Neural cell (in vitro differentiated cells): ENCODE measurements at regions not wholly inside any gene's neighbourhood (a gene's known extent, or its start where the extent isn't known, plus 50 kb on each side); places are given as distances from the start of the nearest gene placed in this dataset.

ENCODE experiments used
- H2AFZ ChIP-seq: fragments of 200-600, 300-800 bp; sonication (generic), shearing (Covaris generic); 2 replicates; pipeline ENCODE4 v1.6.0; 2014; ENCODE audit warnings: low read depth, mild to moderate bottlenecking, antibody characterized with exemption, low read length, moderate library complexity
- H3F3A ChIP-seq: fragments of 200-600 bp; shearing (Covaris generic); 2 replicates; pipeline ENCODE4 v1.6.1; 2016; ENCODE audit warnings: mild to moderate bottlenecking, moderate library complexity, mixed read lengths, antibody characterized with exemption, low read length; ENCODE audit not compliant: insufficient read depth, poor library complexity, severe bottlenecking
- H3K27ac ChIP-seq: fragments of 200-600, 300-800 bp; sonication (generic), shearing (Covaris generic); 2 replicates; pipeline ENCODE4 v1.5.1; 2014; ENCODE audit warnings: mild to moderate bottlenecking, low read length, moderate library complexity
- H3K27me3 ChIP-seq: fragments of 300-800, 200-600 bp; sonication (generic), shearing (Covaris generic); 2 replicates; pipeline ENCODE4 v1.6.0; 2014; ENCODE audit warnings: mild to moderate bottlenecking, low read depth, low read length, moderate library complexity; ENCODE audit not compliant: insufficient read depth
- H3K36me3 ChIP-seq: fragments of 300-800, 200-600 bp; sonication (generic), shearing (Covaris generic); 2 replicates; pipeline ENCODE4 v1.5.1; 2014; ENCODE audit warnings: mild to moderate bottlenecking, antibody characterized with exemption, low read length, moderate library complexity; ENCODE audit not compliant: insufficient read depth
- H3K4me2 ChIP-seq: fragments of 300-800, 200-600 bp; sonication (generic), shearing (Covaris generic); 2 replicates; pipeline ENCODE4 v1.6.0; 2014; ENCODE audit warnings: mild to moderate bottlenecking, low read length
- H3K4me3 ChIP-seq: fragments of 300-800, 200-600 bp; sonication (generic), shearing (Covaris generic); 2 replicates; pipeline ENCODE4 v1.5.1; 2014; ENCODE audit warnings: mild to moderate bottlenecking, low read length, moderate library complexity
- H3K79me2 ChIP-seq: fragments of 200-600 bp; shearing (Covaris generic); replicated peaks from 2 replicates; pipeline ENCODE4 v1.6.0; 2014; ENCODE audit warnings: mild to moderate bottlenecking, low read length, moderate library complexity; ENCODE audit not compliant: insufficient read depth
- H3K9ac ChIP-seq: fragments of 300-800, 200-600 bp; sonication (generic), shearing (Covaris generic); 2 replicates; pipeline ENCODE4 v1.6.1; 2016; ENCODE audit warnings: mild to moderate bottlenecking, low read length, mixed read lengths
- H3K9me2 ChIP-seq: fragments of 200-600 bp; shearing (Covaris generic); 2 replicates; pipeline ENCODE4 v1.6.1; 2016; ENCODE audit warnings: mild to moderate bottlenecking, low read length, mixed read lengths; ENCODE audit not compliant: insufficient read depth
- H3K9me3 ChIP-seq: fragments of 200-600, 300-800 bp; sonication (generic), shearing (Covaris generic); 2 replicates; pipeline ENCODE4 v1.6.1; 2016; ENCODE audit warnings: mild to moderate bottlenecking, mixed run types, low read length, moderate library complexity, mixed read lengths
- H4K20me1 ChIP-seq: fragments of 200-600 bp; shearing (Covaris generic); 2 replicates; pipeline ENCODE4 v1.6.1; 2016; ENCODE audit warnings: mild to moderate bottlenecking, mixed run types; ENCODE audit not compliant: insufficient read depth
- CTCF ChIP-seq: fragments of 450-650 bp; IDR thresholded peaks from 2 replicates; pipeline ENCODE4 v1.5.1; 2014; ENCODE audit warnings: antibody characterized with exemption, mild to moderate bottlenecking, moderate library complexity; ENCODE audit not compliant: poor library complexity, severe bottlenecking
- EP300 ChIP-seq: fragments of 450-650 bp; conservative IDR thresholded peaks from 2 replicates; pipeline ENCODE4 v1.6.1; 2014; ENCODE audit warnings: antibody characterized with exemption, mild to moderate bottlenecking, moderate library complexity; ENCODE audit not compliant: poor library complexity, severe bottlenecking
- EZH2 ChIP-seq: fragments of 200-600, 300-800 bp; shearing (Covaris generic), sonication (generic); IDR thresholded peaks from 2 replicates; pipeline ENCODE4 v1.6.1; 2014; ENCODE audit warnings: antibody characterized with exemption, low read length, borderline replicate concordance, mild to moderate bottlenecking; ENCODE audit not compliant: insufficient read depth, poor library complexity, severe bottlenecking
- MXI1 ChIP-seq: fragments of 450-650 bp; conservative IDR thresholded peaks from 2 replicates; pipeline ENCODE4 v1.6.1; 2014; ENCODE audit warnings: antibody characterized with exemption, mild to moderate bottlenecking; ENCODE audit not compliant: poor library complexity, severe bottlenecking
- POLR2AphosphoS5 ChIP-seq: IDR thresholded peaks from 2 replicates; pipeline ENCODE4 v1.6.1; 2012
- RAD21 ChIP-seq: fragments of 450-650 bp; conservative IDR thresholded peaks from 2 replicates; pipeline ENCODE4 v1.6.1; 2014; ENCODE audit warnings: antibody characterized with exemption, mild to moderate bottlenecking, moderate library complexity
- REST ChIP-seq: IDR thresholded peaks from 2 replicates; pipeline ENCODE4 v1.6.1; 2012; ENCODE audit warnings: borderline replicate concordance
- SMC3 ChIP-seq: fragments of 450-650 bp; conservative IDR thresholded peaks from 2 replicates; pipeline ENCODE4 v1.6.1; 2014; ENCODE audit warnings: antibody characterized with exemption, mild to moderate bottlenecking, moderate library complexity; ENCODE audit not compliant: poor library complexity
- TAF1 ChIP-seq: IDR thresholded peaks from 2 replicates; pipeline ENCODE4 v1.6.1; 2012; ENCODE audit warnings: low read depth

GRCh38 chr7:24432677-24433076 lies 140.6 kb upstream of the PALS2 start:
- Histone ChIP-seq H3K9me3 (no peaks in the 10 kb centered on the region), H3K27ac (no peak overlapping the region), H3K79me2 (no peaks in the 10 kb centered on the region), H3K4me2 (no peak overlapping the region), H3K27me3 (no peaks in the 10 kb centered on the region), H3K4me3 (no peak overlapping the region), H3F3A (no peaks in the 10 kb centered on the region), H3K9me2 (no peaks in the 10 kb centered on the region), H4K20me1 (no peaks in the 10 kb centered on the region), H2AFZ (no peak overlapping the region), H3K9ac (no peak overlapping the region), H3K36me3 (no peaks in the 10 kb centered on the region)
- no peak for TF ChIP-seq SMC3

GRCh38 chr7:24434972-24435371 lies 138.3 kb upstream of the PALS2 start:
- no peaks in the 10 kb centered on the region for H4K20me1 ChIP-seq
- H3K9ac ChIP-seq, result no peak overlapping the region
- no peaks in the 10 kb centered on the region for H3K9me2 ChIP-seq
- no peak overlapping the region for H3K27ac ChIP-seq
- H3K36me3 ChIP-seq, result no peaks in the 10 kb centered on the region
- no peak overlapping the region for H3K4me2 ChIP-seq
- no peak overlapping the region for H2AFZ ChIP-seq
- H3F3A ChIP-seq, result no peaks in the 10 kb centered on the region
- H3K4me3 ChIP-seq, result no peak overlapping the region
- H3K79me2 ChIP-seq, result no peaks in the 10 kb centered on the region
- H3K27me3 ChIP-seq, result no peaks in the 10 kb centered on the region
- H3K9me3 ChIP-seq, result no peaks in the 10 kb centered on the region
- no peak for TF ChIP-seq TAF1
- TF ChIP-seq REST, result no peak
- no peak for TF ChIP-seq EZH2
- no peak for TF ChIP-seq EP300

- Histone ChIP-seq H3K4me3 (no peak overlapping the region), H3K27ac (no peak overlapping the region), H3K36me3 (no peaks in the 10 kb centered on the region), H3K9me3 (no peaks in the 10 kb centered on the region), H3K79me2 (no peaks in the 10 kb centered on the region), H3F3A (no peaks in the 10 kb centered on the region), H4K20me1 (no peaks in the 10 kb centered on the region), H3K4me2 (no peak overlapping the region), H3K9ac (no peak overlapping the region), H3K9me2 (no peaks in the 10 kb centered on the region), H3K27me3 (no peaks in the 10 kb centered on the region), H2AFZ (no peak overlapping the region)
- TF ChIP-seq REST (no peak), RAD21 (no peak), EZH2 (no peak), MXI1 (no peak), SMC3 (no peak), EP300 (no peak), POLR2AphosphoS5 (no peak), CTCF (no peak), TAF1 (no peak)
Observed at GRCh38 chr7:24436131-24436920, 136.9 kb upstream of the PALS2 start.
